ENCODE measurements at regions not wholly inside any gene's neighbourhood (a gene's known extent, or its start where the extent isn't known, plus 50 kb on each side); places are given as distances from the start of the nearest gene placed in this dataset.

DNA sequence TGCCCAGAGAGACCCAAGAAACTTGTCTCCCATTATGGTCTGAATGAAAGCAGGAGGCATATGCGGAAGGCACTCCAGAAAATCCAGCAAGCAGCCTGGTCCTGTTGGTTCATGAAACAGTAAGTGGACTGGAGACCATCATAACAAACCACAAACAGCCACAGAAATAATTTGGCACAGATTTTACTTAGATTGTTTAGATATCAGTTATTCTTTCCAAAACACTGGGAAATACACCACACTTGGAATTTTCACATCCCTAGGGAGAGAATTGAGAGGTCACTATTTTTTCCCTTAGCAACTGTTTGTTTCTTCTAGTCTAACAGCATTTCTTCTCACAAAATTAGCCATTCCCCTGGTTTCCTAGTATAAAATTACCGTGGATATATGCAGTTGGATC is 300.8 kb downstream of the OSTF1 start (continued):
- TF ChIP-seq, protein P1, sequence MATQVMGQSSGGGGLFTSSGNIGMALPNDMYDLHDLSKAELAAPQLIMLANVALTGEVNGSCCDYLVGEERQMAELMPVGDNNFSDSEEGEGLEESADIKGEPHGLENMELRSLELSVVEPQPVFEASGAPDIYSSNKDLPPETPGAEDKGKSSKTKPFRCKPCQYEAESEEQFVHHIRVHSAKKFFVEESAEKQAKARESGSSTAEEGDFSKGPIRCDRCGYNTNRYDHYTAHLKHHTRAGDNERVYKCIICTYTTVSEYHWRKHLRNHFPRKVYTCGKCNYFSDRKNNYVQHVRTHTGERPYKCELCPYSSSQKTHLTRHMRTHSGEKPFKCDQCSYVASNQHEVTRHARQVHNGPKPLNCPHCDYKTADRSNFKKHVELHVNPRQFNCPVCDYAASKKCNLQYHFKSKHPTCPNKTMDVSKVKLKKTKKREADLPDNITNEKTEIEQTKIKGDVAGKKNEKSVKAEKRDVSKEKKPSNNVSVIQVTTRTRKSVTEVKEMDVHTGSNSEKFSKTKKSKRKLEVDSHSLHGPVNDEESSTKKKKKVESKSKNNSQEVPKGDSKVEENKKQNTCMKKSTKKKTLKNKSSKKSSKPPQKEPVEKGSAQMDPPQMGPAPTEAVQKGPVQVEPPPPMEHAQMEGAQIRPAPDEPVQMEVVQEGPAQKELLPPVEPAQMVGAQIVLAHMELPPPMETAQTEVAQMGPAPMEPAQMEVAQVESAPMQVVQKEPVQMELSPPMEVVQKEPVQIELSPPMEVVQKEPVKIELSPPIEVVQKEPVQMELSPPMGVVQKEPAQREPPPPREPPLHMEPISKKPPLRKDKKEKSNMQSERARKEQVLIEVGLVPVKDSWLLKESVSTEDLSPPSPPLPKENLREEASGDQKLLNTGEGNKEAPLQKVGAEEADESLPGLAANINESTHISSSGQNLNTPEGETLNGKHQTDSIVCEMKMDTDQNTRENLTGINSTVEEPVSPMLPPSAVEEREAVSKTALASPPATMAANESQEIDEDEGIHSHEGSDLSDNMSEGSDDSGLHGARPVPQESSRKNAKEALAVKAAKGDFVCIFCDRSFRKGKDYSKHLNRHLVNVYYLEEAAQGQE (IDR thresholded peaks at IDR 0.05), result no peak
- TF ChIP-seq YY1 (IDR thresholded peaks at IDR 0.05) (no peak), RAD21 (IDR thresholded peaks at IDR 0.05) (no peak), RXRA (IDR thresholded peaks at IDR 0.05) (no peak)
- TF ChIP-seq, protein P2, sequence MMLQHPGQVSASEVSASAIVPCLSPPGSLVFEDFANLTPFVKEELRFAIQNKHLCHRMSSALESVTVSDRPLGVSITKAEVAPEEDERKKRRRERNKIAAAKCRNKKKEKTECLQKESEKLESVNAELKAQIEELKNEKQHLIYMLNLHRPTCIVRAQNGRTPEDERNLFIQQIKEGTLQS (IDR thresholded peaks at IDR 0.05), result no peak
- TF ChIP-seq, protein P3, sequence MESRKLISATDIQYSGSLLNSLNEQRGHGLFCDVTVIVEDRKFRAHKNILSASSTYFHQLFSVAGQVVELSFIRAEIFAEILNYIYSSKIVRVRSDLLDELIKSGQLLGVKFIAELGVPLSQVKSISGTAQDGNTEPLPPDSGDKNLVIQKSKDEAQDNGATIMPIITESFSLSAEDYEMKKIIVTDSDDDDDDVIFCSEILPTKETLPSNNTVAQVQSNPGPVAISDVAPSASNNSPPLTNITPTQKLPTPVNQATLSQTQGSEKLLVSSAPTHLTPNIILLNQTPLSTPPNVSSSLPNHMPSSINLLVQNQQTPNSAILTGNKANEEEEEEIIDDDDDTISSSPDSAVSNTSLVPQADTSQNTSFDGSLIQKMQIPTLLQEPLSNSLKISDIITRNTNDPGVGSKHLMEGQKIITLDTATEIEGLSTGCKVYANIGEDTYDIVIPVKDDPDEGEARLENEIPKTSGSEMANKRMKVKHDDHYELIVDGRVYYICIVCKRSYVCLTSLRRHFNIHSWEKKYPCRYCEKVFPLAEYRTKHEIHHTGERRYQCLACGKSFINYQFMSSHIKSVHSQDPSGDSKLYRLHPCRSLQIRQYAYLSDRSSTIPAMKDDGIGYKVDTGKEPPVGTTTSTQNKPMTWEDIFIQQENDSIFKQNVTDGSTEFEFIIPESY (IDR thresholded peaks at IDR 0.05), result no peak

DNA sequence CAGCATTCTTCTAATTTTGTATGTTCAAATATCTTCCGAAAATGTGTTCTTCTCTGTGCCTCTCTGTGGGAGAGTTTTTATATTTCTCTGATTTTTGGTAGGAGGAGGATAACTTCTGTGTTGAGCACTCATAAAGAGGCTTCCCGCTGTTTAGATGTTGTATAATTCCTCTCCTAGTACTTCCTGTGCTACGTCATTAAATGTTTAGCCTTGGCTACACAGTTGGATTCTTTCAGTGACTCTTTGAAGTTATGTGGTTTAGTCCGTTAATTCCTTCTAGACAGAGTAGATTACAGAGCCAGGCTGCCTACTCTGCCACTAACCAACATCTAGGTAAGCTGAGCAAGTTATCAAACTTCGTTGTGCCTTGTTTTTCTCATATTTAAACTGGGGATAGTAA is 302.6 kb downstream of the OSTF1 start:
- H3K27me3 ChIP-seq (ENCODE audit: control insufficient read depth in 4 of 4, insufficient read depth in 4 of 4, low read length in 3 of 4), result no peaks in the 10 kb centered on the region
- H3K9ac ChIP-seq (ENCODE audit: low read depth in 1 of 2, low read length in 2 of 2), result no peak overlapping the region
- no peaks in the 10 kb centered on the region for H3K36me3 ChIP-seq (ENCODE audit: control insufficient read depth in 4 of 4, insufficient read depth in 3 of 4, low read depth in 1 of 4, low read length in 3 of 4)
- TF ChIP-seq YY1 (IDR thresholded peaks at IDR 0.05), result no peak
- TF ChIP-seq, protein P4, sequence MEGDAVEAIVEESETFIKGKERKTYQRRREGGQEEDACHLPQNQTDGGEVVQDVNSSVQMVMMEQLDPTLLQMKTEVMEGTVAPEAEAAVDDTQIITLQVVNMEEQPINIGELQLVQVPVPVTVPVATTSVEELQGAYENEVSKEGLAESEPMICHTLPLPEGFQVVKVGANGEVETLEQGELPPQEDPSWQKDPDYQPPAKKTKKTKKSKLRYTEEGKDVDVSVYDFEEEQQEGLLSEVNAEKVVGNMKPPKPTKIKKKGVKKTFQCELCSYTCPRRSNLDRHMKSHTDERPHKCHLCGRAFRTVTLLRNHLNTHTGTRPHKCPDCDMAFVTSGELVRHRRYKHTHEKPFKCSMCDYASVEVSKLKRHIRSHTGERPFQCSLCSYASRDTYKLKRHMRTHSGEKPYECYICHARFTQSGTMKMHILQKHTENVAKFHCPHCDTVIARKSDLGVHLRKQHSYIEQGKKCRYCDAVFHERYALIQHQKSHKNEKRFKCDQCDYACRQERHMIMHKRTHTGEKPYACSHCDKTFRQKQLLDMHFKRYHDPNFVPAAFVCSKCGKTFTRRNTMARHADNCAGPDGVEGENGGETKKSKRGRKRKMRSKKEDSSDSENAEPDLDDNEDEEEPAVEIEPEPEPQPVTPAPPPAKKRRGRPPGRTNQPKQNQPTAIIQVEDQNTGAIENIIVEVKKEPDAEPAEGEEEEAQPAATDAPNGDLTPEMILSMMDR (IDR thresholded peaks at IDR 0.05; ENCODE audit: low read depth, low read length, missing input control), result no peak
- H3K4me3 ChIP-seq (ENCODE audit: low read depth in 1 of 3, low read length in 3 of 3), result no peak overlapping the region
- no peaks in the 10 kb centered on the region for H3K9me3 ChIP-seq (ENCODE audit: control insufficient read depth in 4 of 4, low read length in 3 of 4)
- WGBS, result 67% methylated on average over 5 of the region's 5 CpGs
- H3K27ac ChIP-seq (ENCODE audit: low read depth in 1 of 2, low read length in 2 of 2), result no peak overlapping the region
- DNase-seq (ENCODE audit: low spot score), result no peak
- H3K4me1 ChIP-seq (ENCODE audit: control insufficient read depth in 4 of 4, insufficient read depth in 4 of 4, low read length in 3 of 4), result no peaks in the 10 kb centered on the region

DNA sequence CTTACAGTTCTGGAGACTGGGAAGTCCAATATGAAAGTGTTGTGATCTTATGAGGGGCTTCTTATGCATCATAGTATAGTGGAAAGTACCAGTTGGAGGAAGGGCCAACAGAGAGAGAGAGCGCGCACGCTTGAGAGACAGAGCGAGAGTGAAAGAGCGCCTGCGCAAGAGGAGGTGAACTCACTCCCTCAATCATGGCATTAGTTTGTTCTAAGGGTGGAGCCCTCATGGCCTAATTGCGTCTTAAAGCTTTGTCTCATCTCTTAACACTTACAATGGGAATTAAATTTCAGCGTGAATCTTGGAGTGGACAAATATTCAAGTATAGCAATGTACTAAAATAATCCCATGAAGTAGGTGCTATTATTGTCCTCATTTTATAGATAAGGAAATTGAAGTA is 303.2 kb downstream of the OSTF1 start:
- Histone ChIP-seq H3K9me3 (ENCODE audit: control insufficient read depth in 4 of 4, low read length in 3 of 4) (no peaks in the 10 kb centered on the region), H3K36me3 (ENCODE audit: control insufficient read depth in 4 of 4, insufficient read depth in 3 of 4, low read depth in 1 of 4, low read length in 3 of 4) (no peaks in the 10 kb centered on the region), H3K27me3 (ENCODE audit: control insufficient read depth in 4 of 4, insufficient read depth in 4 of 4, low read length in 3 of 4) (peaks cover 0 to 3% (median 0%) of the 10 kb centered on the region in 4 donors), H3K4me3 (ENCODE audit: low read depth in 1 of 3, low read length in 3 of 3) (no peak overlapping the region), H3K27ac (ENCODE audit: low read depth in 1 of 2, low read length in 2 of 2) (no peak overlapping the region), H3K9ac (ENCODE audit: low read depth in 1 of 2, low read length in 2 of 2) (no peak overlapping the region), H3K4me1 (ENCODE audit: control insufficient read depth in 4 of 4, insufficient read depth in 4 of 4, low read length in 3 of 4) (no peaks in the 10 kb centered on the region)
- TF ChIP-seq FOXA1 (IDR thresholded peaks at IDR 0.05), result no peak
- TF ChIP-seq, protein P5, sequence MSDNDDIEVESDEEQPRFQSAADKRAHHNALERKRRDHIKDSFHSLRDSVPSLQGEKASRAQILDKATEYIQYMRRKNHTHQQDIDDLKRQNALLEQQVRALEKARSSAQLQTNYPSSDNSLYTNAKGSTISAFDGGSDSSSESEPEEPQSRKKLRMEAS (IDR thresholded peaks at IDR 0.05), result no peak
- TF ChIP-seq, protein P4 (IDR thresholded peaks at IDR 0.05; ENCODE audit: low read depth, low read length, missing input control), result no peak
- WGBS, result 95% methylated on average over 8 of the region's 8 CpGs
- no peak for DNase-seq (ENCODE audit: low spot score)

Data from liver (tissue), 8 donors.